ENCODE measurements at regions not wholly inside any gene's neighbourhood (a gene's known extent, or its start where the extent isn't known, plus 50 kb on each side); places are given as distances from the start of the nearest gene placed in this dataset.

- DNase-seq (no peak), FAIRE-seq (no peak)
- Histone ChIP-seq H3K27me3 (ENCODE audit: control insufficient read depth, insufficient read depth, low read length) (no peaks in the 10 kb centered on the region), H3K9me3 (ENCODE audit: control insufficient read depth in 2 of 3, insufficient read depth in 1 of 3, low read length in 3 of 3) (no peaks in the 10 kb centered on the region), H3K27ac (ENCODE audit: low read depth in 2 of 2, low read length in 2 of 2) (no peak overlapping the region), H3K9ac (ENCODE audit: low read length in 3 of 3) (no peak overlapping the region), H3K4me3 (ENCODE audit: low read length in 3 of 3) (no peak overlapping the region), H3K4me1 (ENCODE audit: control insufficient read depth in 2 of 3, insufficient read depth in 2 of 3, low read depth in 1 of 3, low read length in 3 of 3) (peaks cover 0 to 2% (median 0%) of the 10 kb centered on the region in 3 donors), H3K36me3 (ENCODE audit: control insufficient read depth in 2 of 3, insufficient read depth in 3 of 3, low read length in 3 of 3) (no peaks in the 10 kb centered on the region)
- intact Hi-C loops (cut with DNase I): no loop called here
- TF ChIP-seq CTCF (IDR thresholded peaks at IDR 0.05; ENCODE audit: borderline replicate concordance, extremely low read depth, insufficient read depth): no peak
Observed at GRCh38 chr9:85278769-85279168, 463.0 kb downstream of the AGTPBP1 start.

GRCh38 chr9:85276741-85277140 lies 465.0 kb downstream of the AGTPBP1 start:
- H3K9ac ChIP-seq (ENCODE audit: low read length in 3 of 3): no peak overlapping the region
- H3K36me3 ChIP-seq (ENCODE audit: control insufficient read depth in 2 of 3, insufficient read depth in 3 of 3, low read length in 3 of 3): no peaks in the 10 kb centered on the region
- intact Hi-C loops (cut with DNase I): no loop called here
- H3K27ac ChIP-seq (ENCODE audit: low read depth in 2 of 2, low read length in 2 of 2): no peak overlapping the region
- H3K9me3 ChIP-seq (ENCODE audit: control insufficient read depth in 2 of 3, insufficient read depth in 1 of 3, low read length in 3 of 3): no peaks in the 10 kb centered on the region
- FAIRE-seq (no peak), DNase-seq (peak in 2 of 5 donors; percentile 45 to 68)
- no peaks in the 10 kb centered on the region for H3K27me3 ChIP-seq (ENCODE audit: control insufficient read depth, insufficient read depth, low read length)
- H3K4me3 ChIP-seq (ENCODE audit: low read length in 3 of 3): no peak overlapping the region
- TF ChIP-seq CTCF (IDR thresholded peaks at IDR 0.05; ENCODE audit: borderline replicate concordance, extremely low read depth, insufficient read depth): no peak
- H3K4me1 ChIP-seq (ENCODE audit: control insufficient read depth in 2 of 3, insufficient read depth in 2 of 3, low read depth in 1 of 3, low read length in 3 of 3): peaks cover 0 to 2% (median 0%) of the 10 kb centered on the region in 3 donors

- H3K9me3 ChIP-seq (ENCODE audit: control insufficient read depth in 2 of 3, insufficient read depth in 1 of 3, low read length in 3 of 3): no peaks in the 10 kb centered on the region
- no peak for TF ChIP-seq CTCF (IDR thresholded peaks at IDR 0.05; ENCODE audit: borderline replicate concordance, extremely low read depth, insufficient read depth)
- no peak overlapping the region for H3K27ac ChIP-seq (ENCODE audit: low read depth in 2 of 2, low read length in 2 of 2)
- intact Hi-C loops (cut with DNase I): no loop called here
- no peak overlapping the region for H3K9ac ChIP-seq (ENCODE audit: low read length in 3 of 3)
- no peak for DNase-seq
- H3K4me3 ChIP-seq (ENCODE audit: low read length in 3 of 3): no peak overlapping the region
- no peaks in the 10 kb centered on the region for H3K36me3 ChIP-seq (ENCODE audit: control insufficient read depth in 2 of 3, insufficient read depth in 3 of 3, low read length in 3 of 3)
- no peaks in the 10 kb centered on the region for H3K27me3 ChIP-seq (ENCODE audit: control insufficient read depth, insufficient read depth, low read length)
- peaks cover 0 to 4% (median 0%) of the 10 kb centered on the region in 3 donors for H3K4me1 ChIP-seq (ENCODE audit: control insufficient read depth in 2 of 3, insufficient read depth in 2 of 3, low read depth in 1 of 3, low read length in 3 of 3)
- FAIRE-seq: no peak
Observed at GRCh38 chr9:85269811-85270210, 471.9 kb downstream of the AGTPBP1 start.

DNA sequence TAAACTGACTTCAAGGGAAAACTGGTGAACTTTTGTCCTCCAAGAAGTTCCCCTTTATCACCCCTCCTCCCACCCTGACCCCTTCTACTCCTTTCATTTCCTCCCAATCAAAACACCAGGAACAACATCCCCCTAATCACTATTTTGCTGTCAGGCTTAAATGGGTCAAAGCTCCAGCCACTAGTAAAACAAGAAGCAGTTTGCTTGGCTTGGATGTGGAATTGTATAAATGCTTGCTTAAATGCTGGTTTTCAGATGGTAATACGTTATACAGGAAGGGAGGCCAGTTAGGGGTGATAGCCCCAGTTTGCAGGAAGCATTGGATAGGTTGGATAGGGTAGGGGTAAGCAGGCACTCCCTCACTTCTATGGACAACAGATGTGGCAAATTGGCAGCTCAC lies 473.6 kb downstream of the AGTPBP1 start:
- Histone ChIP-seq H3K9me3 (ENCODE audit: control insufficient read depth in 2 of 3, insufficient read depth in 1 of 3, low read length in 3 of 3) (no peaks in the 10 kb centered on the region), H3K4me3 (ENCODE audit: low read length in 3 of 3) (no peak overlapping the region), H3K36me3 (ENCODE audit: control insufficient read depth in 2 of 3, insufficient read depth in 3 of 3, low read length in 3 of 3) (no peaks in the 10 kb centered on the region), H3K27ac (ENCODE audit: low read depth in 2 of 2, low read length in 2 of 2) (no peak overlapping the region), H3K27me3 (ENCODE audit: control insufficient read depth, insufficient read depth, low read length) (no peaks in the 10 kb centered on the region), H3K4me1 (ENCODE audit: control insufficient read depth in 2 of 3, insufficient read depth in 2 of 3, low read depth in 1 of 3, low read length in 3 of 3) (peaks cover 0 to 4% (median 0%) of the 10 kb centered on the region in 3 donors), H3K9ac (ENCODE audit: low read length in 3 of 3) (no peak overlapping the region)
- intact Hi-C loops (cut with DNase I): no loop called here
- DNase-seq: peak in 3 of 5 donors; percentile 36 to 84 (median 62)
- TF ChIP-seq CTCF (IDR thresholded peaks at IDR 0.05; ENCODE audit: borderline replicate concordance, extremely low read depth, insufficient read depth): no peak
- FAIRE-seq: no peak
